Suppressor macrophage (primary cell): ENCODE measurements at regions not wholly inside any gene's neighbourhood (a gene's known extent, or its start where the extent isn't known, plus 50 kb on each side); places are given as distances from the start of the nearest gene placed in this dataset.

Experiments used
- DNase-seq, 4 experiments: peaks; one replicate each; pipeline ENCODE4 v3.0.0-alpha.2; 2020 to 2022

GRCh38 chr5:153014194-153014593 lies 476.3 kb upstream of the GRIA1 start:
- DNase-seq, result no peak

- no peak for DNase-seq
Measured at GRCh38 chr5:153018121-153018520, 472.3 kb upstream of the GRIA1 start.

GRCh38 chr5:153030755-153031725 lies 459.4 kb upstream of the GRIA1 start:
- no peak for DNase-seq

GRCh38 chr5:153039501-153039900 lies 451.0 kb upstream of the GRIA1 start:
- no peak for DNase-seq

- DNase-seq, result no peak
Measured at GRCh38 chr5:153043886-153044285, 446.6 kb upstream of the GRIA1 start.

GRCh38 chr5:153050496-153051179 lies 439.8 kb upstream of the GRIA1 start:
- DNase-seq, result no peak

GRCh38 chr5:153066281-153066680 lies 424.2 kb upstream of the GRIA1 start:
- no peak for DNase-seq

GRCh38 chr5:153067869-153068268 lies 422.6 kb upstream of the GRIA1 start:
- no peak for DNase-seq

- no peak for DNase-seq
Measured at GRCh38 chr5:153079396-153079795, 411.1 kb upstream of the GRIA1 start.

GRCh38 chr5:153080940-153081339 lies 409.5 kb upstream of the GRIA1 start:
- DNase-seq, result no peak

- no peak for DNase-seq
Measured at GRCh38 chr5:153081385-153081784, 409.1 kb upstream of the GRIA1 start.

- no peak for DNase-seq
Measured at GRCh38 chr5:153084511-153084910, 406.0 kb upstream of the GRIA1 start.

GRCh38 chr5:153086486-153086885 lies 404.0 kb upstream of the GRIA1 start:
- no peak for DNase-seq

- no peak for DNase-seq
Measured at GRCh38 chr5:153088538-153088937, 401.9 kb upstream of the GRIA1 start.

GRCh38 chr5:153094333-153094732 lies 396.1 kb upstream of the GRIA1 start:
- no peak for DNase-seq

GRCh38 chr5:153096381-153096780 lies 394.1 kb upstream of the GRIA1 start:
- DNase-seq, result no peak

- no peak for DNase-seq
Measured at GRCh38 chr5:153099328-153099727, 391.1 kb upstream of the GRIA1 start.

- DNase-seq, result no peak
Measured at GRCh38 chr5:153101235-153102180, 389.0 kb upstream of the GRIA1 start.

- DNase-seq, result no peak
Measured at GRCh38 chr5:153116916-153117315, 373.6 kb upstream of the GRIA1 start.

- no peak for DNase-seq
Measured at GRCh38 chr5:153118018-153118417, 372.5 kb upstream of the GRIA1 start.

- DNase-seq, result no peak
Measured at GRCh38 chr5:153122403-153122802, 368.1 kb upstream of the GRIA1 start.

- DNase-seq, result no peak
Measured at GRCh38 chr5:153130296-153130695, 360.2 kb upstream of the GRIA1 start.

GRCh38 chr5:153135411-153135810 lies 355.1 kb upstream of the GRIA1 start:
- DNase-seq, result no peak
